Right renal cortex interstitium (tissue), 3 donors: ENCODE measurements at regions not wholly inside any gene's neighbourhood (a gene's known extent, or its start where the extent isn't known, plus 50 kb on each side); places are given as distances from the start of the nearest gene placed in this dataset.

Source experiments
- DNase-seq, 3 donors: peaks; one replicate each; pipeline ENCODE4 v3.0.0-alpha.2; 2013; ENCODE audit warnings: low read depth in 3 of 3, low spot score in 2 of 3

DNA sequence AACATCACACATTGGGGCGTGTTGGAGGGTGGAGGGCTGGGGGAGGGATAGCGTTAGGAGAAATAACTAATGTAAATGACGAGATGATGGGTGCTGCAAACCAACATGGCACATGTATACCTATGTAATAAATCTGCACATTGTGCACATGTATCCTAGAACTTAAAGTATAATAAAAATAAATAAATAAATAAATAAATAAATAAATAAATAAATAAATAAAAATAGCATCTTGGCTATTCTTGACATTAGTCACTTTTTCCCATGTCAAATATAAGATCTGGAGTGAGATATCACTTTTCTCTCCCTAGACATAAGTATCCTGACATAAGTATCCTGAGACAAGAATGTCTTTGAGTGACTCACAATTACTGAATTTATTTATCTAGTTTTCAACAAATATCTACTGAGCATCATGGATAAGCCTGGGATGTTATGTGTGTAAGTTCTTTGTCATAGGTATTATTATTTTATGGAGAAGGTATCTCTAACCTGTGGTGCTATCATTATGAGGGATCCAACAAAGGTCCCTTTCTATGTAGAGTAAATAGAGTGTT, 691.3 kb downstream of the SORCS1 start:
- DNase-seq, result no peak

DNA sequence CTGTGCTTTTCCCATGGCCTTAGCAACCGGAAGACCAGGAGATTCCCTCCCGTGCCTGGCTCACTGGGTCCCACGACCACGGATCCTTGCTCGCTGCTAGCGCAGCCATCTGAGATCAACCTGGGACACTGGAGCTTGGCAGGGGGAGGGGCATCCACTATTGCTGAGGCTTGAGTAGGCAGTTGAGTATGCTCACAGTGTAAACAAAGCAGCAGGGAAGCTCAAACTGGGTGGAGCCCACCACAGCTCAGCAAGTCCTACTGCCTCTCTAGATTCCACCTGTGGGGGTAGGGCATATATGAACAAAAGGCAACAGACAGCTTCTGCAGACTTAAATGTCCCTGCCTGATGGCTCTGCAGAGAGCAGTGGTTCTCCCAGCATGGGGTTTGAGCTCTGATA, 697.0 kb downstream of the SORCS1 start:
- no peak for DNase-seq

DNA sequence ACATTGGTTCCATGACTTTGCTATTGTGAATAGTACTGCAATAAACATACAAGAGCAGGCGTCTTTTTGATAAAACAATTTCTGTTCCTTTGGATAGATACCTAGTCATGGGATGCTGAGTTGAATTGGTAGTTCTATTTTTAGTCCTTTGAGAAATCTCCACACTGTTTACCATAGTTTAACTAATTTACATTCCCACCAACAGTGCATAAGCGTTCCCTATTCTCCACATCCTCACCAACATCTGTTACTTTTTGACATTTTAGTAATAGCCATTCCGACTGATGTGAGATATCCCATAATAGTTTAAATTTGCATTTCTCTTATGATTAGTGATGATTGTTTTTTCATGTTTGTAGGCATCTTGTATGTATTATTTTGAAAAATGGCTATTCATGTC, 707.0 kb downstream of the SORCS1 start:
- DNase-seq, result no peak

DNA sequence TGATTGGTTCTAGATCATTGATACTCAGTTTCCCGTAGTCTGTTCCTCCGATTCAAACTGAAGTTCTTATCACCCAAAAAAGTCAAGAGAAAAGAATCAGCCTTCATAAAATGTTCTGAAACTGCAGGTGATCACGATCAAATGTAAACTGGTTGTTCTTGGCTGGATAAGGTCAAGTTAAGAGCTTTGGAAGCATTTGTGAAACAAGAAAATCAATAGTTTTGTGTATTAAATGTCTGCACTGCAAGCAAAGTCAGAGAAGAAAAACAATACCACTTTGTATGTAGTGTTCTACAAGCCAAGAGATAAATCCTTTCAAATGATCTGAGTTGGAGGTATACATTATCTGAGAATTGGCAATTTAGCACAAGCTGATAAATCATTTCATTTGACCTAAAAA, 710.3 kb downstream of the SORCS1 start:
- no peak for DNase-seq

DNA sequence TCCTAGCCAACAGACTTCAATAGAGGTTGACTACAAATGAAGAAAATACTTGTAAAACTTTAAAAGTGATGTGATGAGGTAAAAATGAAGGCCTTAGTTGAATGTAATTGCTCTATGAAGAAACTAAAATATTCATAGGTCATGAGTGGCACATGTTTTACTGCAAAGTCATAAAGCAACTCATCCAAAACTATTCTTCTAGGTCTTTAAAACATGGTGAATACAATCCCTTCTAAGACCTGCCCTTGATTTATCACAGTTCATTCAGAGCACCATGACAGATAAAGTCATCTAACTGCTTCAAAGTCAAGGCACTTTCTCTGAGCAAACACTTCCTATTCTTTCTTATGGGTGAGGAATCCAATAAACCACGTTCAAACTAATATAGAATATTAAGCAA, 713.5 kb downstream of the SORCS1 start:
- DNase-seq, result no peak

DNA sequence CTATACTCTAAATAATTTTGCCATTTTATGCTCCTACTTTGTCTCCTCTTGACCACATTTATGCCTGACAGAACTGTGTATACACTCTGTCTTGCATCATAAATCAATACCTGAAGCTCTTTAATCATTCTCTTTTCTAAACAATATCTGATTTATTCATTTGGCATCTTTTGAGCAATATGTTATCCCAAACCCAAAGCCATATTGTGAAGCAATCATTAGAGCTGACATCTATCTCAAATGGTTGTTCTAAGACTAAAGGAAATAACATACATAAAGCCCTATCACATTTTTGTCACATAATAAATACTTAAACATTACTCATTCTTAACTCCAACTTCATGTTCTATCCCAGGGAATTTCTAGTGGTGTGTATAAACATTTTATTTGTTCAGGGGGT, 717.6 kb downstream of the SORCS1 start:
- DNase-seq, result no peak

DNA sequence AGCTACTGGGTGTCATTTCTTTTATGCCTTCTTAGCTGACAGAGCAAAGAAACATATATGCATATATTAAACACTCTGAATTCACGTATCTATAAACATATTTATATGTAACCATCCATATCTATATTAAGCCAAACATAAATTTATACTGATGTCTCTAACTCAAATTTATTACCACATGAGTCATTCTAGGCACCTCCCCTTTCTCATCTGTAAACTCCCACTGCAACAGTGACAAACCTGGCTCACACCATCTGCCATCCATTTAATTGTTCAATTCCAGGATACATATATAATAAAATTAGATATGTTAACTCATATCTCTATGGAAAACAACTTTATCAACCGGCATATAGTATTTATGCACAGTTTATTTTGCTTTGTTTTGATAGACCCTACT, 722.3 kb downstream of the SORCS1 start:
- DNase-seq, result no peak

DNA sequence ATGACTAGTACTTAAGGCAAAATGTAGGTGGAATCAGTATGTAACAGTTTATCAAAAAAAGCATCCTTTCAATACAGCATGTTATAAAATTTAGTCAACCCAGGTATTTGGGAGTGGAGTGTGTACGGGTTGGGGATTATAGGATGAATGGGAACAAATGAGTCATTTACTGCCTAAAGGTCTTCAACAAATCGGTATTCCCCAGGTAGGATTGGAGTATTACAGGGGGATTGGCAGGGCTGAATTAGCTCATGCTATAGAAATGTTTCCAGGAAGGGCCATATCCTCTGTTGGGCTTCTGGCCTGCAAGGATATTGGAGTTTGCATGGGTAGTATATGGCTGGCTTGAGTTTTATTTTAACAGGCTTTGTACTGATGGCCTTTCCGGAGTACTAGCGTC, 723.7 kb downstream of the SORCS1 start:
- no peak for DNase-seq

DNA sequence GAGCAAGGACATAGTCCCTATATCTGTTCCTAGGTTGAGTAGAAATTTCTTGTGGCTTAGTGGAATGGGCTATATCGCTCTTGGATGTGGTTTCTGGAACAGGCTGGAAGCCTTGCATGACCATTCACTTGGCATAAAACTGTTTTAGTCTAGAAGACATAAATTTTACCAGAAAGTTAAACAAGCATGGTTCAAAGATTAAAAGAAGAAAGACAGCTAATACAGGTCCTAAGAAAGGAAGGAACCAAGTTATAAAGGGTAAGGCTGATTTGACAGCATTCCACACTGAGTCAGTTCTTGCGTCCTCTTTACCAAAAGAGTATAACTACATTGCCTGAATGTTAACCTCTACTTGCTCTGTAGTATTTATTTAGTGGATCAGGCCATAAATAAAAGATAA, 724.2 kb downstream of the SORCS1 start:
- DNase-seq, result no peak

DNA sequence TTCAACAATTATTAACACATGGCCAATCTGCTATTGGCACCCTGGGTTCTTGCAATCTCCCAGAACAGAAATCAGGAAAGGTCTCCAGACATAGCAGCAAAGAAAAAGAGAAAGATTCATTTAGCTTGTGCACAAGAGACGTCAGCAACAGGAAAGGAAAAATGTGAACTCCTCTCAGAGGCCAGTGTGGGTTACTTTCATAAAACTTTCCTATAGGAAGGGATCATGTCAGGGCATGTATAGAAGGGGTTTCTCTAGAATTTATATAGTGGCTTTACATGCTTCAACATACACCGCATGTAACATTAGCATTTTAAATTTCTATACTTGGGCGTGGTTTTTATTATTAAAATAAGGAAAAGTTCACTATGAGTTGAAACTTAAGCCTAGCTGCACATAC, 725.1 kb downstream of the SORCS1 start:
- no peak for DNase-seq

DNA sequence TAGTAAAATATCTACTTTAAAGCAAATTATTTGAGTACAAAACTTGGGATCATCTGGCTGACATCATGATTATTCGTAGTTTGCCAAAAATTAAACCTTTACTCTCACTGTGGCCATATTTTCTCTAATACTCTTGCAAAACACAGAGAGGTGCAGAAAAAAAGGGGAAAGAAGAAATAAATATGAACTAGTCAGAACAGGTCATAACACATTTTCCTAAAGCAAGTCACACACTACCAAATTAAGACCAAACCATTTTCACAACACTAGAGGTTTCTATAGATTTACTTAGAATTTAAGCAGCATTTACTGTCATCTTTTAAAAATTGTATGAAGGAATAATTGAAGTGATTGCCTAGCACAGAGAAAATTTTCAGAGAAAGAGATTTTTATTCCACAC, 726.1 kb downstream of the SORCS1 start:
- no peak for DNase-seq

DNA sequence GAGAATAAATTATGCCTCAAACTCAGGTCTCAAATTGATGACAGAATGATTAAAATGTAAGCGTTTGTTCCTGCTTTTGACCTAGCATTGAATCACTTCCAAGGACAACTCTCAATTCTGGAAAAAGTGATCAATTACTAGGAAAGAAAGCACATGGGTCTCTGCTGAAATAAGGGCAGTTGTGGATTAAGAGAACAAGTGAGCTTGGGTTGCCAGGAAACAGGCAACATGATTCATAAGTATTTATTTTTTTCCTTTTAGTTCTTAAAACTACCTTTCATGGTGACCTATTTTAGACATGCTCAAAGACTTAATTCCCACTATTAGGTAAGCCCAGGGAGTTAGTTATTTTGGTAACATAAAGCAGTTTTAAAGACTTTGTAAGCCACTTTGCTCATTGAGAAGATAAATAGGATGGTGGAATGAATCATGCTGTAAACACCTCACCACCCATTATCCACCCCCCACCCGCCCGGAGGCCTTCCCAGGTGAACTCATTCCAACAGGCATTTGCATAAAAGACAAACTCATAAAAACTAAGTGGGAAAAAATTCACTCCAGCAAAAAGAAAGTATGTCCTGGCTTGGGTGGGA, 728.3 kb downstream of the SORCS1 start:
- no peak for DNase-seq

DNA sequence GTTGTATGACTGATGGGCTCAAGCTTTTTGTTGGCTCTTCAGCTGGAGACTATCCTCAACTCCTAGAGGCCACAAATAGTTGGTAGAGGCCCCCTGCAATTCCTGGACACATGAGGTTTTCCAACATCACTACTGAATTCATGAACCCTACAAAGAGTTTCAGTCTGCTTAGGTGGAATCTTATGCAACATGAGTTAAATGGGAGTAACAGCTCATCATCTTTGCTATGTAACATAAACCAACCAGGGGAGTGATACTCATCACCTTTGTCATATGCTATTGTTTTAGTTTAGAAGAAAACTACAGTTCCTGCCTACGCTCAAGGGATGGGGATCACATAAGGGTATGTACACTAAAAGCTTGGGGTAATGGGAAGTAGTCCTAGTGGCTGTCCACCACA, 729.4 kb downstream of the SORCS1 start:
- DNase-seq, result no peak

DNA sequence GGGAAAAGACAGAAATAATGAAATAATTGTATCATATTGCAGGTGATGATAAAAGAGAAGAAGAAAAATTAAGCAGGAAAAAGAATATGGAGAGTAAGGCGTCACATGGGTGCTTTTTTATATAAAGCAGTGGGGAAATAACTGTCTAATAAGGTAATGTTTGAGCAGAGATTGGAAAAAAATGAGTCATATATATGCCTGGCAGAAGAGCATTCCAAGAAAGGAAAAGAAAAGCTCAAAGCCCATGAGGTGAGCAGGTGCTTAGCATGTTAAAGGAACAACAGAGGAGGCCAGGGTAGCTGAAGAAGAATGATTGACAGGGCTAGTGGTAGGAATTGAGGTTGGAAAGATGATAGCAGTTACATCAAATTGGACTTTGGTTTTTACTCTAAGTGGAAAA, 739.5 kb downstream of the SORCS1 start:
- DNase-seq, result no peak

DNA sequence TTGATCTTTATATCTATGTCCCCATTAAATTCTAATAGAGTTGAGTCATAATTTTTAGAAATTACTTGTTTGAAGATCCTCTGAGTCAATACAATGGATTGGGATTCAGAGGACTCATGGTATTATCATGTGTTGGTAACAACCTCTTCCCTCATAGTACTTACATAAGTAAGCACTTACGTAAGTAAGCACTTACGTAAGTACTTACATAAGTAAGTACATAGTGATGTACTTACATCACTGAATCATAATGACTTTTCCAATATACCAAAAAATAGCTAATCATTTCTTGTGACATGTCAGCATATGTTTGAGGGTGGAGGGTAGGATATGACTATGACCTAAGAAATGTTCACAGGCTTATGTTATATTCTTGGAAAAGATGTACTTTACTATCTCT, 740.5 kb downstream of the SORCS1 start:
- DNase-seq, result no peak

DNA sequence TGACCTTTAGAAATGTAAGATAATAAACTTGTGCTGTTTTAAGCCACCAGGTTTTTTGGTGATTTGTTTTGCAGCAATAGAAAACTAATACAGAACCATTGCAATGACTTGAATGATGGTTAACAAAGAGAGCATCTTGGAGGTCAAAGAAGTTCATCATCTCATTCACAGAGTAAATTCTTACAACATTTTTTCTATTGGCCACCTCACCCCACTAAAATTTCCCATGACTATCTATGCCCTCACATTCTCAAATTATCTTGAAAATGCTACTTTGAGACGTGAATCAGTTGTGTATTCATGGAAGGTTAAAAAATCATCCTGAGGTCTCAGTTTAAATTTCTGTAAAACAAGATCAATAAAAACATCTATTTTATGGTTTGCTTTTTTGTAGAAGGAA, 754.2 kb downstream of the SORCS1 start:
- no peak for DNase-seq

DNA sequence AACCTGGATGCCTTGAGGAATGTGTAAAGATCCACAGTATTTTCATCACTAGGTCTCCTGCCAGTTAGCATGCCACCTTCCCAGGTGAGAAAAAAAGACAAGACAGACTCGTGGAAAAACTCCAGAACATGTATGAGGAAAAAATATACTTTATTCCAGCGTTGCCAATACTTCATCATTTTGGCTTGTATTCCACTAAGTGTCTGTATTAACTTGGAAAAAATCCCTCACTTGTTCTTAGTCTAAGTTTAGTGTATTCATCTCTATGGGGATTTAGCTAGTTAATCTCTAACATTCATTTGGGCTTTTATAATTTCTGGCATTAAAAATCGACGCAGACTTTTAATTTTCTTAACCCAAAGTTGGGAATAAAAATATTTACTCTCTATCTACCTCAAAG, 759.4 kb downstream of the SORCS1 start:
- no peak for DNase-seq

DNA sequence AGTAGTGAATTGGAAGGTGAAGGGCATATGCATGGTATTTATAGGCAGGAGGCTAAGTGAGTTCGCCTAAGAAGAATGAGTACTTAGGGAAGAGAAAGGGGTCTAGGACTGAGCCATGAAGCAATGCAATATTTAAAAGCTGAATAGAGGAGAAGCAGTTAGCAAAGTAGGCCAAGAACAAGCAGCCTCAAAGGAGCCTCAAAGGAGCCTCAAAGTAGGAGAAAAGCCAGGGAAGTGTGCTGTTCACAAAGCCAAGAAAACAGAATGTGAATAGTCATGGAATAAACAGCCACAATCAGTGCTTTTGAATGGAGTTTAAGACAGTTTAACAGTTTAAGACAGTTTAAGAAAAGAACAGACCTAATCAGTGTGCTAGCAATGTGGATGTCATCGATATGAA, 762.0 kb downstream of the SORCS1 start:
- no peak for DNase-seq

DNA sequence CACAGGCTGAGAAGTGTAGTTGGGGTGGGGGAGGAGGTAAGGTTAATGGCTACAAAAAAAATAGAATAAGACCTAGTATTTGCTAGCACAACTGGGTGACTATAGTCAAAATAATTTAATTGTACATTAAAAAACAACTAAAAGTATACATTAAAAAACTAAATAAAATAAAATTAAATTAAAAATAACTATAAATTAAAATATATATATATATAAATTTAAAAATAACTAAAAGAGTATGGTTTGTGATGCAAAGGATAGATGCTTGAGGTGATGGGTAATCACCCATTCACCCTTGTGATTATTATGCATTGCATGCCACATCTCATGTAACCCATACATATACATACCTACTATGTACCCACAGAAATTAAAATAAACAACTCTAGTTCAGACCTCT, 762.5 kb downstream of the SORCS1 start:
- no peak for DNase-seq

DNA sequence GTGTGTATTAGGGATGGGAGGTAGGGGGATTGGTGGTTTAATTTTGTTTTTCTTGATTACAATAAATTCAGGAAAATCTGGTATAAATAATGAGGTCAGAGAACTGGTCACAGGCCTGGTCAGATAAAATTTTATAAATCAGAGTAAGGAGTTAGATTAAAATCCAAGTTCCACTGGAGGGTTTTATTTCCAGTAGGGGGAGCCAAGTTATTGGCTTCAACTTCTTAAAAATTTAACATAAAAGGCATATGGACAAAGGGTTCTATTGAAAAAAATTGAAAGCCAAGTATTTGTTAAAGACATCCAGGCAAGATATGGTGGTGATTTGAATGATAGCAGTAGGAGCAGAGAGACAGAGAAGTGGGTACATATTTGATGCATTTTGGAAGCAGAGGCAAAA, 763.3 kb downstream of the SORCS1 start:
- DNase-seq, result no peak

DNA sequence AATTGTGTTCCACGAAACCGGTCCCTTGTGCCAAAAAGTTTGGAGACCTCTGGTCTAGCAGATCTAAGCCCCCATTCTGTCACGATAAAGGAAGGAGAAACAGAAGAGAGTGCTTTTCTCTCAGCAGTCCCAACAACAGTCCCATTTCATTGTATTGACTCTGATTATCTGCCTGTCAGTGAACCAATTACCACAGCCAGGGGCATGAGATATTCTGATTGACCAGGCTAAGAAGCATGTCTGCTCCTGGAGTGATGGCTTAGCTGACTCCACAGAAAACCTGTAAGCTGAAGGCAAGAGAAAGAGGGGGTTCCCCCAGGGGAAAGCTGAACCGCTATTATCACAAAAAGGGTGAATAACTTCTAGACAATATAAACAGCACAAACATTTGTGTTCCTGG, 765.4 kb downstream of the SORCS1 start:
- no peak for DNase-seq

DNA sequence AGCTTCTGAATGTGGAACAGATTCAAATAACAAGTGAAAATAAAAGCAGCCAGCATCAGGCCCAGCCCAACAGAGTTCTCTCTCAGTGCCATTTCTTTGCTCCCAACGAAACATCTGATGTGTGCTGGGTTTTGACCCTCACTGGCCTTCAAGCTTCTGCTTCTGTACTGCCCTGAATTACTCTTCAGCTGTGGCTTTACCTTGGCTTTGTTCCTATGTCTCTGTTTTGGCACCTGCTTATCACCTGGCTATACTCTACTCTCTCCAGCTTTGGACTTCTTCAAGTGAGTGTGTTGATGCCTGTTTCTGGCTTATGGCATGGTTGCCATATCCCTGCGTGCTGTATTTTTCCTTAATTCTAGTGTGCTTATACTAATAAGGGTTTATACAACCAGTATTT, 768.3 kb downstream of the SORCS1 start:
- no peak for DNase-seq

DNA sequence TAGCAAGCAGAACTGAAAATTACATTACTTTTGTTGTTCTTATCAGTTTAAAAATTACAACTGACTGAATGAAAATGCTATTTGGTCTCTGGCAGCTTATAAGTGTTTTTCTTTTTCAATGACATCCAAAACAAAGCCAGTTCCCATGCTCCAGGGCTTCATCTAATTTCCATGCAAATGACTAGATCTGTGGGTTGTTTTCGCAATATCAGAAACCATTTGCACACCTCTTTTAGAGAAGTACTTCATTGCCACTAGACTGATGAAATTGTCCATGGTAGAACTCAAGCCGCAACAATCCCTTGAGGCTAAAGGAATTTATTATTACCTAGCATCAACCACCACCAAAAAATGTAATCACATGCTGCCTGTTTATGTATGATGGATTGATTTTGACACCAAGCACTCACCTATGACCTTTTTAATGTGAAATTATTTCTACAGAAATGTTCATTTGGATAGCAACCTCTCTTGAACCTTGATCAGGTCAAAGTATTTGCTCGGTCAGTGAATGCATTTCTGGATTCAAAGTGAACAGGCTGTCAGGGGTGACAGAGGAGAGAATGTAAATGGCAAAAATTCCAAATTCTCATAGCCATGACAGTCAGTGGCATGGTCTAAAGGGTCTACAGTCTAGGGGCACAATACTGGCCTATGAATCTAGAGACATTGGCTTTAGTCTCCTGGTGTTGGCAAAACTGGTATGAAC, 769.3 kb downstream of the SORCS1 start:
- DNase-seq, result no peak
